Body of pancreas (tissue), 4 donors: ENCODE measurements at regions not wholly inside any gene's neighbourhood (a gene's known extent, or its start where the extent isn't known, plus 50 kb on each side); places are given as distances from the start of the nearest gene placed in this dataset.

Source experiments
- ATAC-seq: fragments of 150-250 bp; one replicate; pipeline ENCODE4 v1.9.1; 2016
- DNase-seq, 4 donors: peaks; one replicate each; pipeline ENCODE4 v3.0.0-alpha.2; 2019
- H3K27ac ChIP-seq, 4 donors: fragments of 200-600 bp; sonication (generic); 1 replicate in 3 of 4; 2 replicates in 1 of 4; pipeline versions ENCODE4 v1.5.1 to v1.6.1; 2016 to 2019; ENCODE audit warnings: mild to moderate bottlenecking in 1 of 4, mixed read lengths in 1 of 4, moderate library complexity in 1 of 4
- H3K27me3 ChIP-seq, 2 donors: fragments of 200-600 bp; sonication (generic); one replicate each; pipeline ENCODE4 v1.6.0; 2016; ENCODE audit warnings: mild to moderate bottlenecking in 1 of 2
- H3K36me3 ChIP-seq, 2 donors: fragments of 200-600 bp; sonication (generic); replicated peaks in 1 of 2; 2 replicates each; pipeline ENCODE4 v1.5.1; 2016; ENCODE audit warnings: low read depth in 2 of 2; ENCODE audit not compliant: insufficient read depth in 1 of 2
- H3K4me1 ChIP-seq: fragments of 200-600 bp; sonication (generic); one replicate; pipeline ENCODE4 v1.6.0; 2016
- H3K4me3 ChIP-seq, 2 donors: fragments of 200-600 bp; sonication (generic); 1 replicate in 1 of 2; 2 replicates in 1 of 2; pipeline ENCODE4 v1.5.1; 2016 to 2019
- H3K9me3 ChIP-seq, 3 donors: fragments of 200-600 bp; sonication (generic); 1 replicate in 2 of 3; 2 replicates in 1 of 3; pipeline ENCODE4 v1.5.1; 2016
- CTCF ChIP-seq, 7 experiments: fragments of 450-650 bp in 4 of 7; fragments of 200-600 bp in 3 of 7; sonication (generic) in 3 of 7; IDR thresholded peaks; one replicate each; pipeline ENCODE4 v1.5.1; 2016 to 2019; ENCODE audit warnings: antibody characterized with exemption in 7 of 7
- POLR2A ChIP-seq, 3 donors: fragments of 450-650 bp; IDR thresholded peaks; one replicate each; pipeline ENCODE4 v1.6.1; 2016; ENCODE audit warnings: antibody characterized with exemption in 3 of 3, mild to moderate bottlenecking in 2 of 3
- WGBS, 2 donors: methylation state at CpG; one replicate each; pipeline ENCODE4 v1.1.5; 2017; 5-methylcytosine and 5-hydroxymethylcytosine counted together
- intact Hi-C: fragments of 100-400 bp; cut with DNase I; formaldehyde crosslinking; loops from one replicate; pipeline ENCODE4 v1.15.1; 2023

- intact Hi-C loops = no loop called here
- ATAC-seq = no peak
Measured at GRCh38 chr12:17278946-17279345, 673.0 kb upstream of the LMO3 start.

GRCh38 chr12:17276196-17276595 lies 670.2 kb upstream of the LMO3 start:
- no peak for ATAC-seq
- no peak overlapping the region for H3K27ac ChIP-seq
- no peak for DNase-seq
- intact Hi-C loops = no loop called here
- 80 to 82% methylated on average over 5 of the region's 5 CpGs for WGBS, 2 donors
- no peaks in the 10 kb centered on the region for H3K36me3 ChIP-seq
- H3K9me3 ChIP-seq = no peaks in the 10 kb centered on the region
- TF ChIP-seq CTCF (IDR thresholded peaks at IDR 0.05) (no peak), POLR2A (IDR thresholded peaks at IDR 0.05) (no peak)
- no peak overlapping the region for H3K4me3 ChIP-seq
- no peaks in the 10 kb centered on the region for H3K27me3 ChIP-seq
- H3K4me1 ChIP-seq = no peaks in the 10 kb centered on the region

More at GRCh38 chr12:17278946-17279345, 673.0 kb upstream of the LMO3 start:
- TF ChIP-seq POLR2A (IDR thresholded peaks at IDR 0.05) = no peak
- no peaks in the 10 kb centered on the region for H3K9me3 ChIP-seq
- no peak overlapping the region for H3K4me3 ChIP-seq
- no peak overlapping the region for H3K27ac ChIP-seq
- no peak for DNase-seq
- no peaks in the 10 kb centered on the region for H3K4me1 ChIP-seq
- H3K36me3 ChIP-seq = no peaks in the 10 kb centered on the region
- H3K27me3 ChIP-seq = no peaks in the 10 kb centered on the region

DNA sequence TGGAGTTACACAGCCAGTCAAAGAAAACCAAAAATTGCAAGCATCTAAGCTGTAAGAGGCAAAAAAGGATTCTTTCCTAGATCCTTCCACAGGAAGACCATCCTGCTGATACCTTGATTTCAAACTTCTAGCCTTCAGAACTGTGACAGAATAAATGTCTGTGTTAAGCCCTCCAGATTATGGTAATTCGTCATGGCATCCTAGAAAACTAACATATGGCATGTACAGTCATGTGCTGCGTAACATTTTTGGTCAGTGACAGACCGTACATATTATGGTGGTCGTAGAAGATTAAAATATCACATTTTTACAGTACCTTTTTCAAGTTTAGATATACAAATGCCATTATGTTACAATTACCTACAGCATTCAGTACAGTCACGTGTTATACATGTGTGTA lies 660.9 kb upstream of the LMO3 start:
- no peak for ATAC-seq
- intact Hi-C loops = no loop called here
- 65 to 81% methylated on average over 5 of the region's 5 CpGs for WGBS, 2 donors
- TF ChIP-seq POLR2A (IDR thresholded peaks at IDR 0.05) (no peak), CTCF (IDR thresholded peaks at IDR 0.05) (no peak)
- no peak overlapping the region for H3K27ac ChIP-seq
- no peak for DNase-seq
- H3K9me3 ChIP-seq = no peaks in the 10 kb centered on the region
- no peaks in the 10 kb centered on the region for H3K4me1 ChIP-seq
- H3K4me3 ChIP-seq = no peak overlapping the region
- H3K27me3 ChIP-seq = no peaks in the 10 kb centered on the region
- no peaks in the 10 kb centered on the region for H3K36me3 ChIP-seq

- Histone ChIP-seq H3K27me3 (no peaks in the 10 kb centered on the region), H3K9me3 (no peaks in the 10 kb centered on the region), H3K4me3 (no peak overlapping the region), H3K4me1 (no peaks in the 10 kb centered on the region), H3K36me3 (no peaks in the 10 kb centered on the region), H3K27ac (no peak overlapping the region)
- DNase-seq = no peak
- ATAC-seq = no peak
- intact Hi-C loops = no loop called here
- WGBS, 2 donors = 89% methylated on average over 2 of the region's 2 CpGs
- TF ChIP-seq POLR2A (IDR thresholded peaks at IDR 0.05) (no peak), CTCF (IDR thresholded peaks at IDR 0.05) (no peak)
Measured at GRCh38 chr12:17264603-17265002, 658.6 kb upstream of the LMO3 start.

DNA sequence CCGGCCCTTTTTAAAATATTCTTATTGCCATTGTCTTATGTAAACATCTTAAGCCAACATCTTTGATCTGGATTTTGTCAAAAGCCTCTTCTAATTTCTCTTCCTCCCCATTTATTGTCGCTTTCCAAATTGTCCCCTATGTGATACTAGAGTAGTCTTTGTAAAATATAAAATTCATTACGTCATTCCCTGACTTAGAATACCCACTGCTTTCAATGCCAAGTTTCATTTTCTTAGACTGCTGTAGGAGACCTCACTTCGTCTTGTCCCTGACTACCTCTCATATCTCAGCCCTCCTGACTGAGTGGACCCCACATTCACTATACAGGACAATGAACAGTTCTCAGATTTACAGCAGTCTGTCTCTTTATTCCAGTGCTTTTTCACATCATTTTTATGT lies 633.9 kb upstream of the LMO3 start:
- no peak for DNase-seq
- no peaks in the 10 kb centered on the region for H3K4me1 ChIP-seq
- H3K27me3 ChIP-seq = no peaks in the 10 kb centered on the region
- 70 to 78% methylated on average over 4 of the region's 4 CpGs for WGBS, 2 donors
- no peak for ATAC-seq
- H3K9me3 ChIP-seq = peaks cover 0 to 6% (median 0%) of the 10 kb centered on the region in 3 donors
- no peak overlapping the region for H3K4me3 ChIP-seq
- TF ChIP-seq CTCF (IDR thresholded peaks at IDR 0.05) (no peak), POLR2A (IDR thresholded peaks at IDR 0.05) (no peak)
- intact Hi-C loops = no loop called here
- no peaks in the 10 kb centered on the region for H3K36me3 ChIP-seq
- no peak overlapping the region for H3K27ac ChIP-seq
